ENCODE measurements at regions not wholly inside any gene's neighbourhood (a gene's known extent, or its start where the extent isn't known, plus 50 kb on each side); places are given as distances from the start of the nearest gene placed in this dataset.

DNA sequence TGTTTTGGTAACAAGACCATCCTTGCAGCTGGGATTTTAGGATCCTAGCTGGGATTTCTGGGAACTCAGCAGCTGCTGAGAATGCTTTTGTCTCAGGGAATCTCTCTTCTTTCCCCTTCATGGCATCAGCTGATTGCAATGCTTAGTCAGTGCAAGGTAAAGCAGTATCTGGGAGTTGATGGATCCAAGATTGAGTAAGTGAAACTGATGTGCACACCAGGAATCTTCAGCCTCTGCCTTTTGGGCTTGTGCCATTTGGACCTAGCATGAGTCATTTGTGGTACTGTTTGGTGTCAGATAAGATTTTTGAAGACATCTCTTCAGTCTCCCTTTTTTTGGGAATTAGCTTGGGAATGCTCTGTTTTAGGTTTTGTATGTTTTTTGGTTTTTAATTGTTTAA lies 363.3 kb upstream of the TFPI start:
- no peak for DNase-seq (ENCODE audit: low spot score in 2 of 2)
- Histone ChIP-seq H3K9me3 (no peaks in the 10 kb centered on the region), H3K4me3 (no peak overlapping the region), H3K36me3 (replicated peaks) (no peaks in the 10 kb centered on the region), H3K27me3 (ENCODE audit: low read depth) (no peaks in the 10 kb centered on the region), H3K4me1 (peaks cover 8% of the 10 kb centered on the region)
- in situ Hi-C loops (cut with MboI; ENCODE audit: low sequenced_read_pairs): no loop called here

DNA sequence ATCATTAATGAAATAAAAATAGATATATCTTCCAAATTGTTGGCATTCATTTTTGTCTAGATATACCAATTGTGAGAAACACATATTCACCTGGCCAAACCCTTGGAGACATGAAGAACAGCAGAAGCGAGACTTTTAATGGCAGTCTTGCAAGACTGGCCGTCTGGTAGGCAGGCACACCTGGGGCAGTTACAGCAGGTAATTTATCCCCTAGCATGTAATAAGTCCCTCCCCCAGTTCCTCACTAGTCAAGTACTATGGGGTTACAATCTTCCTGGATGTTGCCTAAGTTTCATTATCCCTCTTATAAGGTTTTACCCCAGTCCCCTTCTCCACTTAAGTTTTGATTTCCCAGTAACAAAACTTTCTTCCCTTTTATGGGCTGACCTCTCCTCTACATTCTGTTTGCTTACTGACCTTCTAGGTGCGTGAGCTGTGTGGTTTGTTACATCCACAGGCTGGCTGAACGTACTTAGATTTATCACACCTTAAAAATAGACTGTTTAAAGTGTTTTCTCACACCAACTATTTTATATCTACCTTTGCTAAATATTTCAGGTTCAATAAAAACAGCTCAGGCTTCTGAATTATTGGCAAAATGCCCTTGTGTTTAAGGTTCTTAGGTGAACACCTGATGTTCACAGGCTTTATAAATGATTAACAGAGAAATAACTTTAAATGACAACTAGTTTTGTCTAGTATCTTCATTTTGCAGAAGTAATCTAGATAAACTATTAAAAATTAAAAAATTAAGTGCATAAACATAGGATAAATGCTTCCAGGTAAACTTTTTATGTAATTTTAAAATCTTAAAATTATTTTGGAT lies 365.0 kb upstream of the TFPI start:
- no peak for DNase-seq (ENCODE audit: low spot score in 2 of 2)
- H3K9me3 ChIP-seq: no peaks in the 10 kb centered on the region
- no peaks in the 10 kb centered on the region for H3K36me3 ChIP-seq (replicated peaks)
- no peaks in the 10 kb centered on the region for H3K4me1 ChIP-seq
- H3K27me3 ChIP-seq (ENCODE audit: low read depth): no peaks in the 10 kb centered on the region
- no peak overlapping the region for H3K4me3 ChIP-seq
- in situ Hi-C loops (cut with MboI; ENCODE audit: low sequenced_read_pairs): no loop called here

DNA sequence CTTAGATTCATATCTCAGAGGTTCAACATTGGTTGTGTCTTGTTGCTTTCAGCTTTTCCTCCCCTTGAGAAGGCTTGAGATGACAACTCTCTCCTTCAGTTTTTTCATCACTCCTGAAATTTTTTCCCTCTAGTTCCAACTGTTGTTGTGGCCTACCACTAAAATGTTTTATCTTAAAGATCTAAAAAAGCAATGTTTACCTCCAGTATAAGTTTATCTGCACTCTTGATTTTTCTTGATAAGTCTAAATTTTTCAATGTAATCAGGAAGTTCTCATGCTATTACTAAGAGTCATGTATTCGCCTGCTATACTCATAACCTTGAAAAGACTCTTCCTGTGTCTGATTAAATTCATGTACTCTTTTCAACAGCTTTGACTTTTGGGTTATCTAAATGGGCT lies 366.3 kb upstream of the TFPI start:
- no peak for DNase-seq (ENCODE audit: low spot score in 2 of 2)
- in situ Hi-C loops (cut with MboI; ENCODE audit: low sequenced_read_pairs): no loop called here
- no peaks in the 10 kb centered on the region for H3K4me1 ChIP-seq
- no peaks in the 10 kb centered on the region for H3K27me3 ChIP-seq (ENCODE audit: low read depth)
- no peak overlapping the region for H3K4me3 ChIP-seq
- no peaks in the 10 kb centered on the region for H3K36me3 ChIP-seq (replicated peaks)
- no peaks in the 10 kb centered on the region for H3K9me3 ChIP-seq

DNA sequence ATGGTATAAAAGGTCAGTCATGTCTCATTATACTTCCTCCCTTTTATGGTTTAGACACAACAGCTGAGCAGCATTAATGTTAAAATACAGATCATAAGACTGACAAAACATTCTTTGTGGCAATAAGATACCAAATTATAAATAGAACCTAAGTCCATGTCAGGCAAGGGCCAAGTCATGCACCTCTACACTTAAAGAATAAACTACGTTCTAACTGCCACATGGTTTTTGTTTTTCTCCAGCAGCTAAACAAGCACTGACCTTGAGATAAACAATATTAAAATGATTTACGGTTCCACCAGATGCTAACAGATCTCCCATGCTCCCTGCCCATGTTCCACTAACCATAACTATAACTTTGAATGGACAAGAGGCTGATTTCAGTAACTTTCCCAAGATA lies 368.6 kb upstream of the TFPI start:
- in situ Hi-C loops (cut with MboI; ENCODE audit: low sequenced_read_pairs): no loop called here
- DNase-seq (ENCODE audit: low spot score in 2 of 2): no peak
- Histone ChIP-seq H3K4me1 (no peaks in the 10 kb centered on the region), H3K4me3 (no peak overlapping the region), H3K27me3 (ENCODE audit: low read depth) (no peaks in the 10 kb centered on the region), H3K36me3 (replicated peaks) (no peaks in the 10 kb centered on the region), H3K9me3 (no peaks in the 10 kb centered on the region)

DNA sequence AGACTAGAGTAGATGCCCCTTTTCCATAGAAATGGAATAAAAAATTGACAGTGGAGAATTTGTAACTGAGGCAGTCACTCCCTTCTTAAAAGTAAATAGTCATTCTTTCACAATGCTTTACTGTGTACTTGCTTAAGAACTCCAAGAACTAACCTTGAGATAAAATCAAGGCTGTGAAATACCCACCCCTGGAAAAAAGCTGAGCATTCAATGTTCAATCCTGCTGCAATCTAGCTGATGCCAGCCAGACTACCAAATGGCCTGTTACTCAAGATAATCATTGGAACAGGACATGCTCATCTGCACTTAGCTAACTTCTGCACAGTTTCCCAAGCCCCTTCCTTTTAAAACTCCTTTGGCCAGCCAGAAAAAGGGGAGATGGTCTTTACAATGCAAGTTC lies 367.4 kb upstream of the GULP1 start:
- Histone ChIP-seq H3K4me1 (no peaks in the 10 kb centered on the region), H3K4me3 (no peak overlapping the region), H3K9me3 (no peaks in the 10 kb centered on the region), H3K27me3 (ENCODE audit: low read depth) (no peaks in the 10 kb centered on the region), H3K36me3 (replicated peaks) (no peaks in the 10 kb centered on the region)
- DNase-seq (ENCODE audit: low spot score in 2 of 2): no peak
- in situ Hi-C loops (cut with MboI; ENCODE audit: low sequenced_read_pairs): no loop called here

DNA sequence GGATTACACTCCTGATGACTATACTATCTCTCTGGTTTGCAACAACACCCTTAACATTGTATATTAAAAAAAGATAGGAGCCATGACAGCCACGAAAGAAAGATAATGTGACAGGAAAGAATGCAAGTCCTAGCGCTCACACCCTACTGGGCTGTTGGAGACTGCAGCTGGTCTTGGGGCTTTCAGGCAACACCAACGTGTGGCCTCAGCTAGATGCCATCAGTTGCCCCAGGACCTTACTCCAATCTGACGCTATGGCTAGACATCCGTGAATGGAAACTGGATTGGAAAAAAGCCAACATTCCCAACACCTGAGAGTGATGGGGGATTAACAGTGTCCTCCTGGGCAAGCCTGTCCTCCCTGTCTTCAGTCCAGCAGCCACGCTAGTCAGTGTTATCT lies 357.4 kb upstream of the GULP1 start:
- DNase-seq (ENCODE audit: low spot score in 2 of 2): no peak
- no peaks in the 10 kb centered on the region for H3K27me3 ChIP-seq (ENCODE audit: low read depth)
- in situ Hi-C loops (cut with MboI; ENCODE audit: low sequenced_read_pairs): no loop called here
- H3K9me3 ChIP-seq: no peaks in the 10 kb centered on the region
- no peaks in the 10 kb centered on the region for H3K4me1 ChIP-seq
- H3K36me3 ChIP-seq (replicated peaks): no peaks in the 10 kb centered on the region
- no peak overlapping the region for H3K4me3 ChIP-seq

DNA sequence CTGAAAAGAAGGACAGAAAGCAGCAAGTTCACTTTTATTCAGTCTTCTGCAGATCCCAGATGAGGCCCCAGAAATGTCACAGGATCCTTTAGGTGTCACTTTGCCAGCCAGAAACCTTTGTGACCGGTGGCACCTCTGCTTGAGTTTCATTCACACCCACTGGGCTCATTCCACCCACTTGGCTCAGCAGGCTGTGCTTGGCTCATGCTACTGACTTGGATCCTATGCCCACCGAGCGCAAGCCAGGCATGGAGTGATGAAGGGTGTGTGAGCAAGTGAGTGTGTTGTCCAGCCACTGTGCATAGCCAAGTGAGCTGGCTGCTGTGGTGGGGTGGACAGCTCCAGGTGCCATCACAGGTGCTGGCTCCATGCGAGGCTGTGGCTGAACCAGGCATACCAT lies 357.0 kb upstream of the GULP1 start:
- Histone ChIP-seq H3K36me3 (replicated peaks) (no peaks in the 10 kb centered on the region), H3K4me3 (no peak overlapping the region), H3K4me1 (no peaks in the 10 kb centered on the region), H3K27me3 (ENCODE audit: low read depth) (no peaks in the 10 kb centered on the region), H3K9me3 (no peaks in the 10 kb centered on the region)
- in situ Hi-C loops (cut with MboI; ENCODE audit: low sequenced_read_pairs): no loop called here
- no peak for DNase-seq (ENCODE audit: low spot score in 2 of 2)

DNA sequence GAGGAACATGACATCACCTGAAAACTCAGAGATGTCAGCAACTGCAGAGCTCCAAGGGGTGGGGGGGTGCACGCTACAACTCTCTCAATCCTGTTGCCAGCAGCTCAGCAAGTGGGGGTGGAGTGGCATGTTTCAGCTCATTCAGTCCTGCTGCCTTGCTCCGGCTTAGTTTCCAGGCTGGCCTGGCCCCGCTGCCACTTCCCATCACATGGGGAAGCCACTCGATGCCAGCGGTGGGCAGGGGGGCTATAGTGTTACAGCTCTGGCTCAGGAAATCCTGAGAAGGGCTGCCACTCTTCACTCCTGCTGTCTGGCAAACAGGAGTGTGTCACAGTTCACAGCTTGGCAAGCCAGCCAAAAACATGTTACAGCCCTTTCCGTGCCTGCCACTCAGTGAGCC lies 356.5 kb upstream of the GULP1 start:
- Histone ChIP-seq H3K36me3 (replicated peaks) (no peaks in the 10 kb centered on the region), H3K4me3 (no peak overlapping the region), H3K4me1 (no peaks in the 10 kb centered on the region), H3K9me3 (no peaks in the 10 kb centered on the region), H3K27me3 (ENCODE audit: low read depth) (no peaks in the 10 kb centered on the region)
- DNase-seq (ENCODE audit: low spot score in 2 of 2): no peak
- in situ Hi-C loops (cut with MboI; ENCODE audit: low sequenced_read_pairs): no loop called here

DNA sequence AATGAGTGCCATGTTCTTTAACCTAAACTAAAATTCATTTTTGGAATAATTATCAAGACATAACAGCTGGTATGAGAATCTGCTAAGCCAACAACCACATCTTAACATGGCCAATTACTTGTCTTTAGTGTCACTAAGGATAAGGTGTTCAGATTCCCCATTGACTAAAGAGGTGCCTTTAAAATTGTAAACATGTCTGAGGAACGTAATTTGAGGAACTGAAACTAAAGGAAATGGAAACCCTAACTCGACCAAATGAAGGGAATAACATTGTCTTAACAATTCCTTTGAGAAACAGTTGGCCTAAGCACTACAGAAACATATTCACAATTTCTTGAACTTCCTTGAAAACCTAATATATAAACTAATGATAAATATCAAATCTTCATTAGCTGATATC lies 355.4 kb upstream of the GULP1 start:
- Histone ChIP-seq H3K9me3 (no peaks in the 10 kb centered on the region), H3K27me3 (ENCODE audit: low read depth) (no peaks in the 10 kb centered on the region), H3K4me1 (no peaks in the 10 kb centered on the region), H3K36me3 (replicated peaks) (no peaks in the 10 kb centered on the region), H3K4me3 (no peak overlapping the region)
- in situ Hi-C loops (cut with MboI; ENCODE audit: low sequenced_read_pairs): no loop called here
- no peak for DNase-seq (ENCODE audit: low spot score in 2 of 2)

DNA sequence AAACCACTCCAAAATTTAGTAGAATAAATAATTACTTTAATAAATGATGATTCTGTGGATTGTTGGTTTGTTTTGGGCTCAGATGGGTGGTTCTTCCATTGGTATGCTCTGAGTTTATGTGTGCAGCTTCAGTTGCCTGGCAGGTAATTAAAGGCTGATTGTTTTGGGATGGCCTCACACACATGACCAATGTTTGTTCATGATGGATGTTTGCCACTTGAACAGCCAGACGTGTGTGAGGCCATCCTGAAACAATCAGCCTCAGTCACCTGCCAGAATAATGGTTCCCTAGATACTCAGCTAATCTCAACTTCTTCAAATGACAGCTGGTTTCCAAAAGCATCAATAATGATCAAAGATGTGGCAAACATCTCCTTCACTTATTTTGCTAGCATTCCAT lies 352.5 kb upstream of the GULP1 start:
- Histone ChIP-seq H3K9me3 (no peaks in the 10 kb centered on the region), H3K27me3 (ENCODE audit: low read depth) (no peaks in the 10 kb centered on the region), H3K4me1 (no peaks in the 10 kb centered on the region), H3K36me3 (replicated peaks) (no peaks in the 10 kb centered on the region), H3K4me3 (no peak overlapping the region)
- DNase-seq (ENCODE audit: low spot score in 2 of 2): no peak
- in situ Hi-C loops (cut with MboI; ENCODE audit: low sequenced_read_pairs): no loop called here

DNA sequence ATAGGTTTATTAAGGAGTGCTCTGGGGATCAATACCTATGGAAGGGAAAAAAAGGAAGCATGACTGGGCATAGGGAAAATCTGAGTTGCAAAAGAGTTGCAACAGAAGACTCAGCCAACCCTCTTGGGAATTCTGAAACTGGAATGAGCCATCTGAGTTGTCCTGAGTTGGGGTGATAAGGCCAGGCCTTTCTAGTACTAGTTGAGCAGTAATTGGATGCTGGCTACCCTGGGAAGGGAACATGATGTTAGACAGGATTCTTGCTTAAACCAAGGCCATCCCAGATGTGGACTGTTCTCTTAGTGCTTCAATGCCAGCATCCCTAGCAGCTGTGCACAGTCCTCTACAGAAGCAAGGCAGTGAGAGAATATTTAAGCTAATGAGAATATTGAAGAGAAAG lies 348.8 kb upstream of the GULP1 start:
- H3K4me3 ChIP-seq: no peak overlapping the region
- in situ Hi-C loops (cut with MboI; ENCODE audit: low sequenced_read_pairs): no loop called here

DNA sequence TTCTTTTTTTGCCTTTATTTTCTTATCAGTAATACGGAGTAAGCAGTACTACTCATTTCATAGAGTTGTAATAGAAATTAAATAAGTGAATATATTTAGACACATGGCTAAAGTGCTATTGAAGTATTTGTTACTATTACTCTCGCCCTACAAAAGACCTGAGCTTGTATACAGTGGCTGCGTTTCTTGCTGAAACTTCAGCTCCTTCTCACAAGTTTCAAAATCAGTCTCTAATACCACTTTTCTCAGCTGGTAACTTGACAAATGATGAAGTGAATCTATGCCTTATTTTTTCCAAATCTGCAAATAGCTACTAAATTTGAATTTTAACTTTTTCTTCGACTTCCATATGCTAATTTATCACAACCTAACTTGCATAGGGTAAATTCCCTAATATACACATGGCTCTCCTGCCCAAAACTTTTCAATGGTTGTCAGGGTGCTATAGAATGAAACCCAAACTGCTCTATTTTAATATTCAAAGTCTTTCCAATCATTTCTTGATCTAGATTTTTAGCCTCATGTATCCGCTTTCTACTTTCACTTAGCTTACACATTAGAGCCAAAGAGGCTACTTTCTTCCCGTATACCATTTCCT lies 347.8 kb upstream of the GULP1 start:
- H3K4me1 ChIP-seq: no peaks in the 10 kb centered on the region
- DNase-seq (ENCODE audit: low spot score in 2 of 2): no peak
- no peaks in the 10 kb centered on the region for H3K27me3 ChIP-seq (ENCODE audit: low read depth)
- no peak overlapping the region for H3K4me3 ChIP-seq
- in situ Hi-C loops (cut with MboI; ENCODE audit: low sequenced_read_pairs): no loop called here
- H3K9me3 ChIP-seq: no peaks in the 10 kb centered on the region
- H3K36me3 ChIP-seq (replicated peaks): no peaks in the 10 kb centered on the region

More for the DNA sequence above, 348.8 kb upstream of the GULP1 start:
- Histone ChIP-seq H3K36me3 (replicated peaks) (no peaks in the 10 kb centered on the region), H3K4me1 (no peaks in the 10 kb centered on the region), H3K9me3 (no peaks in the 10 kb centered on the region), H3K27me3 (ENCODE audit: low read depth) (no peaks in the 10 kb centered on the region)
- no peak for DNase-seq (ENCODE audit: low spot score in 2 of 2)

DNA sequence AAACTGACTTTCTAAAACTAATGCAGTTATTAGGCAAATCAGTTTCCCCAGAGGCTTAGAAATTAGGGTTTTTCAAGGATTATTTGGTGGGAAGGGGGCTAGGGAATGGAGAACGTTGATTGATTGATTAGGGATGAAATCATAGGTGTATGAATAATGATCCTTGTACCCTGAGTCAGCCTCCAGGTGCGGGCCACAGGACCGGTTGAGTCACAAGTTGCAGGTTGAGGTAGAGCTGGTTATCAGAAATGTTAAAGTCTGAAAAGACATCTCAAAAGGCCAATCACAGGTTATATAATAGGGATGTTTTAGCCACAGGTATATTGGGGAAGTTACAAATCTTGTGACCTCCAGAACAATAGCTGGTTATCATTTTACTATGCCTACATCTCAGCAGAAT lies 341.8 kb upstream of the GULP1 start:
- Histone ChIP-seq H3K9me3 (no peaks in the 10 kb centered on the region), H3K4me3 (no peak overlapping the region), H3K36me3 (replicated peaks) (no peaks in the 10 kb centered on the region), H3K4me1 (no peaks in the 10 kb centered on the region), H3K27me3 (ENCODE audit: low read depth) (no peaks in the 10 kb centered on the region)
- in situ Hi-C loops (cut with MboI; ENCODE audit: low sequenced_read_pairs): no loop called here
- DNase-seq (ENCODE audit: low spot score in 2 of 2): no peak

DNA sequence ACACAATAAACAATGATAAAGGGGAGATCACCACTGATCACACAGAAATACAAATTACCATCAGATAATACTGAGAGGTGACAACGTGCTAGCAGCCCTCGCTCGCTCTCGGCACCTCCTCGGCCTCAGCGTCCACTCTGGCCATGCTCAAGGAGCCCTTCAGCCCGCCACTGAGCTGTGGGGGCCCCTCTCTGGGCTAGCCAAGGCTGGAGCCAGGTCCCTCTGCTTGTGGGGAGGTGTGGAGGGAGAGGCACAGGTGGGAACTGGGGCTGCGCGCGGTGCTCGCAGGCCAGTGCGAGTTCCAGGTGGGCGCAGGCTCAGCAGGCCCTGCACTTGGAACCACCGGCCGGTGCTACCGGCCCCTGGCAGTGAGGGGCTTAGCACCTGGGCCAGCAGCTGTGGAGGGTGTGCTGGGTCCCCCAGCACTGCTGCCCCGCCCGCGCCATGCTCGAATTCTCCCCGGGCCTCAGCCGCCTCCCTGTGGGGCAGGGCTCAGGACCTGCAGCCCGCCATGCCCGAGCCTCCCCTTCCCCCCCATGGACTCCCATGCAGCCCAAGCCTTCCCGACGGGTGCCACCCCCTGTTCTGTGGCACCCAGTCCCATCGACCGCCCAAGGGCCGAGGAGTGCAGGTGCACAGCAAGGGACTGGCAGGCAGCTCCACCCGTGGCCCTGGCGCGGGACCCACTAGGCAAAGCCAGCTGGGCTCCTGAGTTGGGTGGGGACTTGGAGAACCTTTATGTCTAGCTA lies 340.0 kb upstream of the GULP1 start:
- H3K9me3 ChIP-seq: no peaks in the 10 kb centered on the region
- no peaks in the 10 kb centered on the region for H3K4me1 ChIP-seq
- no peak overlapping the region for H3K4me3 ChIP-seq
- no peaks in the 10 kb centered on the region for H3K27me3 ChIP-seq (ENCODE audit: low read depth)
- no peaks in the 10 kb centered on the region for H3K36me3 ChIP-seq (replicated peaks)
- in situ Hi-C loops (cut with MboI; ENCODE audit: low sequenced_read_pairs): no loop called here
- no peak for DNase-seq (ENCODE audit: low spot score in 2 of 2)
